HepG2 (cell line): ENCODE measurements at regions not wholly inside any gene's neighbourhood (a gene's known extent, or its start where the extent isn't known, plus 50 kb on each side); places are given as distances from the start of the nearest gene placed in this dataset.

Experiments used
- ARHGAP35 ChIP-seq: sonication (generic); formaldehyde crosslinking; IDR thresholded peaks from 2 replicates; pipeline ENCODE4 v1.9.0; 2022; ENCODE audit warnings: mild to moderate bottlenecking, inconsistent platforms, moderate library complexity, missing genetic modification reagents, borderline replicate concordance
- CC2D1A ChIP-seq: sonication (generic); formaldehyde crosslinking; IDR thresholded peaks from 2 replicates; pipeline ENCODE4 v1.8.1; 2023; ENCODE audit warnings: mild to moderate bottlenecking, missing genetic modification reagents
- DR1 ChIP-seq: sonication (generic); formaldehyde crosslinking; IDR thresholded peaks from 2 replicates; pipeline ENCODE4 v1.8.0; 2021; ENCODE audit warnings: mild to moderate bottlenecking, missing genetic modification reagents, inconsistent platforms
- ELF1 ChIP-seq: sonication (generic); formaldehyde crosslinking; IDR thresholded peaks from 2 replicates; pipeline ENCODE4 v1.4.0; 2020; ENCODE audit warnings: missing genetic modification reagents
- FIP1L1 ChIP-seq: fragments of 200-400 bp; formaldehyde crosslinking; IDR thresholded peaks from 2 replicates; pipeline ENCODE4 v1.6.1; 2018; ENCODE audit warnings: low read depth, mild to moderate bottlenecking, low read length, moderate library complexity, borderline replicate concordance; ENCODE audit not compliant: insufficient read depth
- FOSL1 ChIP-seq: sonication (generic); formaldehyde crosslinking; IDR thresholded peaks from 2 replicates; pipeline ENCODE4 v1.9.0; 2021; ENCODE audit warnings: missing genetic modification reagents, borderline replicate concordance
- FOXC1 ChIP-seq: sonication (generic); formaldehyde crosslinking; IDR thresholded peaks from 2 replicates; pipeline ENCODE4 v1.8.0; 2022; ENCODE audit warnings: mild to moderate bottlenecking, missing genetic modification reagents, borderline replicate concordance
- HNRNPK ChIP-seq: fragments of 200-400 bp; formaldehyde crosslinking; IDR thresholded peaks from 2 replicates; pipeline ENCODE4 v1.6.1; 2018; ENCODE audit warnings: low read length, low read depth, moderate library complexity, mild to moderate bottlenecking; ENCODE audit not compliant: poor library complexity, severe bottlenecking
- KDM4B ChIP-seq: sonication (generic); formaldehyde crosslinking; IDR thresholded peaks from 2 replicates; pipeline ENCODE4 v1.4.0; 2020; ENCODE audit warnings: missing genetic modification reagents
- NFATC3 ChIP-seq: sonication (generic); formaldehyde crosslinking; IDR thresholded peaks from 2 replicates; pipeline ENCODE4 v1.5.1; 2020; ENCODE audit warnings: mild to moderate bottlenecking, missing genetic modification reagents
- ZBTB7A ChIP-seq: sonication (generic); formaldehyde crosslinking; IDR thresholded peaks from 2 replicates; pipeline ENCODE4 v1.8.0; 2022; ENCODE audit warnings: mild to moderate bottlenecking, missing genetic modification reagents
- ZFP62 ChIP-seq: sonication (generic); formaldehyde crosslinking; IDR thresholded peaks from 2 replicates; pipeline ENCODE4 v1.4.0; 2020; ENCODE audit warnings: missing genetic modification reagents
- ZNF101 ChIP-seq: sonication (generic); formaldehyde crosslinking; IDR thresholded peaks from 2 replicates; pipeline ENCODE4 v1.4.0; 2020; ENCODE audit warnings: mild to moderate bottlenecking, low read depth, missing genetic modification reagents, borderline replicate concordance
- ZNF441 ChIP-seq: sonication (generic); formaldehyde crosslinking; IDR thresholded peaks from 2 replicates; pipeline ENCODE4 v1.7.0; 2021; ENCODE audit warnings: missing genetic modification reagents, borderline replicate concordance
- ZNF451 ChIP-seq: sonication (generic); formaldehyde crosslinking; IDR thresholded peaks from 2 replicates; pipeline ENCODE4 v1.5.0; 2020; ENCODE audit warnings: mild to moderate bottlenecking, missing genetic modification reagents
- TF ChIP-seq, protein P1 (sequence below): sonication (generic); formaldehyde crosslinking; IDR thresholded peaks from 2 replicates; pipeline ENCODE4 v1.4.0; 2020; ENCODE audit warnings: missing genetic modification reagents, borderline replicate concordance
- TF ChIP-seq, protein P2 (sequence below): IDR thresholded peaks from 2 replicates; pipeline ENCODE4 v1.6.1; 2016; ENCODE audit warnings: control low read depth

DNA sequence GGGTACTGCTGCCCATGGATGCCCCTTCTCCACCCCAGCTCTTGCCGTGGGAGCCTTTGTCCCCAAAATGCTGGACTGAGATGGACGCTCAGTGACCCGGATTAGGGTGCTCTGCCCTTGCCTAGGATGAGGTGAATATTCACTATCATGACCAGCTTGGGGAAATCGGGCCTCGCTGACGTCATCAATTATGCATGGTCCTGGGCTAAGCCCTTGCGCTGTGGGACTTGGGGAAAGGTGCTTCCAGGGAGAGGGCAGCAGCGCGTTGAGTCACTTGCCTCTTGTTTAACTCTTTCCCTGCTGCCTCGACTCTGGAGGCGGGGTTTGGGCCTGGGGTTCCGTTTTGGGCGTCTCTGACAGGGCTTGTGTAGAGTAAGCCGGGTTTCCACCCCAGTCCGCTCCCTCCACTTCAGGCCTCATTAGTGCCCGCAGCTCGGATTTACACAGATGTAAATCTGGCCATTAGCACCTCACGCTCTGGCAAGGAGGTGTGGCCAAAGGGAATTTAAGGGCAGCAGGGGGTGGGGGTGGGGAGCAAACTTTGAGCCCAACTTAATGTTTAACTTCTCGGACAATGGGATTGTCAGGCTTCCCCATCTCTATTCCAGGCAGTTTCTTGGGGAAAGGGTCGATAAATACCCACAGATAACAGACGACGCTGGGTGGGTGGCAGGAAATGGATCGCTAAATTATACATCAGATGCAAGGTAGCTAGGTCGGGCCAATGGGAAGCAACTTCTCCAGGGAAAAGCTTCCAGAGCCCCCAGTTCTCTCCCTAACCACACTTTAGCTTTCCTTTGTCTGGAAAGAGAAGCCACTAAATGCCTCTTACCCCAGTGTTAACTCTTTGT lies 51.3 kb upstream of the TCF7L2 start (continued):
- TF ChIP-seq NFATC3 (CRISPR knock-in tag) (no peak), ELF1 (0 out of 2 replicates have a peak, but pooled peaks have one; percentile 10), ZNF451 (CRISPR knock-in tag) (no peak), ARHGAP35 (no peak), ZNF441 (CRISPR knock-in tag) (no peak), CC2D1A (CRISPR knock-in tag) (no peak), ZNF101 (CRISPR knock-in tag) (no peak), KDM4B (CRISPR knock-in tag) (no peak), DR1 (CRISPR knock-in tag) (peak; percentile 75; the same call in 1 of the 2 replicates), HNRNPK (no peak), FIP1L1 (no peak), FOXC1 (CRISPR knock-in tag) (peak; percentile 32; the same call in 1 of the 2 replicates), FOSL1 (peak; percentile 53; the same call in 1 of the 2 replicates), ZBTB7A (CRISPR knock-in tag) (peak; percentile 65; the same call in 1 of the 2 replicates), ZFP62 (CRISPR knock-in tag) (no peak)
- TF ChIP-seq, protein P1, sequence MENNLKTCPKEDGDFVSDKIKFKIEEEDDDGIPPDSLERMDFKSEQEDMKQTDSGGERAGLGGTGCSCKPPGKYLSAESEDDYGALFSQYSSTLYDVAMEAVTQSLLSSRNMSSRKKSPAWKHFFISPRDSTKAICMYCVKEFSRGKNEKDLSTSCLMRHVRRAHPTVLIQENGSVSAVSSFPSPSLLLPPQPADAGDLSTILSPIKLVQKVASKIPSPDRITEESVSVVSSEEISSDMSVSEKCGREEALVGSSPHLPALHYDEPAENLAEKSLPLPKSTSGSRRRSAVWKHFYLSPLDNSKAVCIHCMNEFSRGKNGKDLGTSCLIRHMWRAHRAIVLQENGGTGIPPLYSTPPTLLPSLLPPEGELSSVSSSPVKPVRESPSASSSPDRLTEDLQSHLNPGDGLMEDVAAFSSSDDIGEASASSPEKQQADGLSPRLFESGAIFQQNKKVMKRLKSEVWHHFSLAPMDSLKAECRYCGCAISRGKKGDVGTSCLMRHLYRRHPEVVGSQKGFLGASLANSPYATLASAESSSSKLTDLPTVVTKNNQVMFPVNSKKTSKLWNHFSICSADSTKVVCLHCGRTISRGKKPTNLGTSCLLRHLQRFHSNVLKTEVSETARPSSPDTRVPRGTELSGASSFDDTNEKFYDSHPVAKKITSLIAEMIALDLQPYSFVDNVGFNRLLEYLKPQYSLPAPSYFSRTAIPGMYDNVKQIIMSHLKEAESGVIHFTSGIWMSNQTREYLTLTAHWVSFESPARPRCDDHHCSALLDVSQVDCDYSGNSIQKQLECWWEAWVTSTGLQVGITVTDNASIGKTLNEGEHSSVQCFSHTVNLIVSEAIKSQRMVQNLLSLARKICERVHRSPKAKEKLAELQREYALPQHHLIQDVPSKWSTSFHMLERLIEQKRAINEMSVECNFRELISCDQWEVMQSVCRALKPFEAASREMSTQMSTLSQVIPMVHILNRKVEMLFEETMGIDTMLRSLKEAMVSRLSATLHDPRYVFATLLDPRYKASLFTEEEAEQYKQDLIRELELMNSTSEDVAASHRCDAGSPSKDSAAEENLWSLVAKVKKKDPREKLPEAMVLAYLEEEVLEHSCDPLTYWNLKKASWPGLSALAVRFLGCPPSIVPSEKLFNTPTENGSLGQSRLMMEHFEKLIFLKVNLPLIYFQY (CRISPR knock-in tag), result 0 out of 2 replicates have a peak, but pooled peaks have one; percentile 56
- TF ChIP-seq, protein P2, sequence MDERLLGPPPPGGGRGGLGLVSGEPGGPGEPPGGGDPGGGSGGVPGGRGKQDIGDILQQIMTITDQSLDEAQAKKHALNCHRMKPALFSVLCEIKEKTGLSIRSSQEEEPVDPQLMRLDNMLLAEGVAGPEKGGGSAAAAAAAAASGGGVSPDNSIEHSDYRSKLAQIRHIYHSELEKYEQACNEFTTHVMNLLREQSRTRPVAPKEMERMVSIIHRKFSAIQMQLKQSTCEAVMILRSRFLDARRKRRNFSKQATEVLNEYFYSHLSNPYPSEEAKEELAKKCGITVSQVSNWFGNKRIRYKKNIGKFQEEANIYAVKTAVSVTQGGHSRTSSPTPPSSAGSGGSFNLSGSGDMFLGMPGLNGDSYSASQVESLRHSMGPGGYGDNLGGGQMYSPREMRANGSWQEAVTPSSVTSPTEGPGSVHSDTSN (CRISPR knock-in tag), result no peak
